OCI-LY1 (cell line): ENCODE measurements at regions not wholly inside any gene's neighbourhood (a gene's known extent, or its start where the extent isn't known, plus 50 kb on each side); places are given as distances from the start of the nearest gene placed in this dataset.

ENCODE experiments used
- H2AFZ ChIP-seq: fragments of 200-600 bp; sonication (generic), shearing (Covaris generic); 2 replicates; pipeline ENCODE4 v1.6.0; 2014; ENCODE audit warnings: antibody characterized with exemption, mild to moderate bottlenecking, low read length
- H3F3A ChIP-seq: fragments of 200-600 bp; sonication (generic), shearing (Covaris generic); 2 replicates; pipeline ENCODE4 v1.6.0; 2014; ENCODE audit warnings: mild to moderate bottlenecking, antibody characterized with exemption, low read length, moderate library complexity; ENCODE audit not compliant: insufficient read depth
- H3K27ac ChIP-seq: fragments of 200-600 bp; sonication (generic); 2 replicates; pipeline ENCODE4 v1.5.1; 2014; ENCODE audit warnings: low read length, mixed run types, mild to moderate bottlenecking, low read depth; ENCODE audit not compliant: poor library complexity, severe bottlenecking
- H3K27me3 ChIP-seq: fragments of 200-600 bp; sonication (generic); 2 replicates; pipeline ENCODE4 v1.6.0; 2014; ENCODE audit warnings: antibody characterized with exemption, mild to moderate bottlenecking, low read length, moderate library complexity; ENCODE audit not compliant: insufficient read depth
- H3K36me3 ChIP-seq: fragments of 200-600 bp; sonication (generic); 2 replicates; pipeline ENCODE4 v1.6.1; 2014; ENCODE audit warnings: mild to moderate bottlenecking, antibody characterized with exemption, low read length, moderate library complexity, mixed read lengths; ENCODE audit not compliant: insufficient read depth
- H3K4me1 ChIP-seq: fragments of 200-600 bp; sonication (generic); 2 replicates; pipeline ENCODE4 v1.5.1; 2014; ENCODE audit warnings: mild to moderate bottlenecking, low read length, moderate library complexity; ENCODE audit not compliant: insufficient read depth, severe bottlenecking
- H3K4me2 ChIP-seq: fragments of 200-600 bp; sonication (generic), shearing (Covaris generic); 2 replicates; pipeline ENCODE4 v1.6.1; 2014; ENCODE audit warnings: low read length
- H3K4me3 ChIP-seq: fragments of 200-600 bp; sonication (generic); 2 replicates; pipeline ENCODE4 v1.5.1; 2014; ENCODE audit warnings: low read length, low read depth, mild to moderate bottlenecking, mixed read lengths; ENCODE audit not compliant: poor library complexity, severe bottlenecking
- H3K79me2 ChIP-seq: fragments of 200-600 bp; shearing (Covaris generic); 2 replicates; pipeline ENCODE4 v1.6.1; 2016; ENCODE audit warnings: mixed run types, low read length, mixed read lengths; ENCODE audit not compliant: insufficient read depth
- H3K9ac ChIP-seq: fragments of 200-600 bp; sonication (generic), shearing (Covaris generic); 2 replicates; pipeline ENCODE4 v1.6.1; 2014; ENCODE audit warnings: mild to moderate bottlenecking, low read length, mixed read lengths
- H3K9me2 ChIP-seq: fragments of 200-600 bp; sonication (generic), shearing (Covaris generic); 2 replicates; pipeline ENCODE4 v1.6.1; 2014; ENCODE audit warnings: low read depth, mild to moderate bottlenecking, low read length, mixed read lengths
- H3K9me3 ChIP-seq: fragments of 200-600 bp; shearing (Covaris generic); 2 replicates; pipeline ENCODE4 v1.6.1; 2014; ENCODE audit warnings: low read length, mixed read lengths
- H4K20me1 ChIP-seq: fragments of 200-600 bp; sonication (generic), shearing (Covaris generic); 2 replicates; pipeline ENCODE4 v1.6.0; 2016; ENCODE audit warnings: mild to moderate bottlenecking, low read length; ENCODE audit not compliant: insufficient read depth
- CTCF ChIP-seq: fragments of 200-600 bp; sonication (generic), shearing (Covaris generic); IDR thresholded peaks from 2 replicates; pipeline ENCODE4 v1.5.1; 2017; ENCODE audit warnings: mild to moderate bottlenecking, antibody characterized with exemption, low read length, moderate library complexity, mixed read lengths
- EZH2 ChIP-seq: fragments of 200-600 bp; sonication (generic), shearing (Covaris generic); IDR thresholded peaks from 2 replicates; pipeline ENCODE4 v1.8.0; 2017; ENCODE audit warnings: borderline replicate concordance, mixed run types, mild to moderate bottlenecking, antibody characterized with exemption, low read length, moderate library complexity, mixed read lengths

DNA sequence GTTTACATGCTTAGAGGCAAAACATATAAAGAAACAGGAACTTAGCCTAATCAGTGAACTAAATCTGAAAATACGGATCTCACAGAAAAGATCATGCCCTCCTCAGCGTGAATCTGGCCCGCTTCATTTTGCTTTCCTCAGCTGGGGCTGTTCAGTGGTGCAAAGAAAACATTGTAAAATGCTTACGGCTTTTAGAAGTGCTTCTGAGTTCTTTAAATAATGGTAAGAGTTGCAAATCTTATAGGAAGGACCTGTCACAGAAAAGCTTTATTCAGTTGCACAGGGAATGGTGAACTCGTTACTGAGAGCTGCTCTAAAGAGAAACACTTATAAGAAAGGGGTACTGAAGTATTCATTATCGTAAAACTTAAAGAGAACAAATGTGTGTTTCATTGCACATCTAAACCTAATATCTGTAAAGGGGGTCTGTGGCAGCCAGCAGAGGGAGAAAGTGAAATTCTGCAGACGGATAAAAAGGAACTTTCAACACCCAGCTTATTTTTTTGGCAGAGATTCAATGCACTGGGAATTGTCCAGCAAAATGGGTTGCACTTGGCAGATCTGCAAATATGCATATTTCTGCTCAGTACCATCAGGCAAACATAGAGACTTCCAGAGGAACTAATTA, 139.2 kb upstream of the ANK2 start:
- no peak overlapping the region for H3K27ac ChIP-seq

DNA sequence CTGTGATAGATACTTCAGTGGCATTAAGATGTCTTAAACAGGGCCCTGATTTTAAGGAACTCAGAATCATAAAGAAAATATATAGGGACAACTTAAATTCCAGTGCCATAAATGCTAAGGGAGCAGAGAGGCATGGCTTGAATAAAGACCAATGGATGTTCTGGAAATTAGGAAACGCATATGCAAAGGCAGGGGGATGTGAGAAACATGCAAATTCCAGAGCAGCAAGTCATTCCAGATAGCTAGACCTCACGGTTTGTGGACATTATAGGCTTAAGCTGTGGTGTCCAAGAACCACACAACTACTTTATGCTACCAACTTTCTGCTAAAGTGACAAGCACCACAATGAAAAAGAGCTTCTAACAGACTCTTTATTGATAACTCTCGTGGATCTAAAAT, 132.6 kb upstream of the ANK2 start:
- Histone ChIP-seq H3K36me3 (no peaks in the 10 kb centered on the region), H3K4me1 (no peaks in the 10 kb centered on the region), H3K27ac (no peak overlapping the region), H3K9me3 (no peaks in the 10 kb centered on the region), H2AFZ (no peak overlapping the region), H3K9ac (no peak overlapping the region), H3K27me3 (no peaks in the 10 kb centered on the region), H3K9me2 (no peaks in the 10 kb centered on the region), H3F3A (no peaks in the 10 kb centered on the region), H3K4me3 (no peak overlapping the region), H4K20me1 (no peaks in the 10 kb centered on the region), H3K79me2 (no peaks in the 10 kb centered on the region), H3K4me2 (no peak overlapping the region)
- TF ChIP-seq CTCF = no peak
- no peak for TF ChIP-seq EZH2

More for the DNA sequence above, 139.2 kb upstream of the ANK2 start:
- Histone ChIP-seq H4K20me1 (no peaks in the 10 kb centered on the region), H3K4me1 (no peaks in the 10 kb centered on the region), H3K36me3 (no peaks in the 10 kb centered on the region), H3K4me3 (no peak overlapping the region), H3K27me3 (no peaks in the 10 kb centered on the region), H3F3A (no peaks in the 10 kb centered on the region), H3K79me2 (no peaks in the 10 kb centered on the region), H3K9me2 (no peaks in the 10 kb centered on the region), H3K9ac (no peak overlapping the region), H2AFZ (no peak overlapping the region), H3K9me3 (no peaks in the 10 kb centered on the region), H3K4me2 (no peak overlapping the region)
- no peak for TF ChIP-seq EZH2
- TF ChIP-seq CTCF = no peak

- Histone ChIP-seq H3K4me2 (no peak overlapping the region), H3K9ac (no peak overlapping the region), H3K4me1 (no peaks in the 10 kb centered on the region), H3K9me2 (no peaks in the 10 kb centered on the region), H3K9me3 (no peaks in the 10 kb centered on the region), H3K4me3 (no peak overlapping the region), H4K20me1 (no peaks in the 10 kb centered on the region), H3K36me3 (no peaks in the 10 kb centered on the region), H2AFZ (no peak overlapping the region), H3K27ac (no peak overlapping the region), H3K27me3 (no peaks in the 10 kb centered on the region), H3K79me2 (no peaks in the 10 kb centered on the region), H3F3A (0 out of 2 replicates have a peak, but pooled peaks cover 4% of the 10 kb centered on the region)
- TF ChIP-seq EZH2 = no peak
- TF ChIP-seq CTCF = no peak
Measured at GRCh38 chr4:112923516-112923915, 125.9 kb upstream of the ANK2 start.
